GM18858 (cell line): ENCODE measurements at regions not wholly inside any gene's neighbourhood (a gene's known extent, or its start where the extent isn't known, plus 50 kb on each side); places are given as distances from the start of the nearest gene placed in this dataset.

Experiments
- ATAC-seq: cut with Tn5 transposase; IDR thresholded peaks from one replicate; pipeline ENCODE4 v1.9.1; 2021; ENCODE audit not compliant: unreplicated experiment

DNA sequence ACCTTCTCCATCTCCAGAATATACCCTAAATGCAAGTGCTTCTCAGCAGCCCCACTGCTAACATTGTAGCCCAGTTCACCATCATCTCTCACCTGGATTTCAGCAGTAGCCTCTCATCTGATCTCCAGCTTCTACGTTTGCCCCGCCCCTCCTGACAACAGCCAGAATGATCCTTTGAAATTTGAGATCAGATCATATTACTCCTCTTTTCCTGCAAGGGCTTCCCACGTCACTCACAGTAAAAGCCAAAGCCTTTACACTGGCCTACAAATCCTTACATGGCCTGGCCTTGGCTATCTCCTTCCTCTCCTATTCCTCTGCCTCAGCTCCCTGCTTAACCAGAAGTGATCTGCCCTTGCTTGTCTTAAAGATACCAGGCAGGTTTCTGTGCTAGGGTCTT, 94.3 kb upstream of the NBEA start:
- ATAC-seq: no peak

DNA sequence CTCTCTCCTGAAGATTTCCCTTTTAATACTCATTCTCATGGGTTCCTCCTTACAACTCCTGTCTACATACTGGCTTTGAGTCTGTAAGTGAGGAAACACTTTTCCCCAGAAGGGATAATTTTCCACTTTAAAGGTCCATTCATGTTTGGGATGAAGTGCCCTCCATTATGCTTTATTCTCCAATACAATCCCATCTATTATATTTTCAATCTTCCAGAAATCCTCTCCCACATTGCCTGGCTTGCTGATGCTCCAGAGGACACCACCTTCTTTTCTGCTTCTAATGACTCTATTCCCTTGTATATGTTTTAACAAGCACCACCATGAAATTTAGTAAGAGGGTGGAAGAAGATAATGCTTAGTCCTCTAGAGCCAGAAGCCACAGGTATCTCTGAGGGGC, 92.7 kb upstream of the NBEA start:
- no peak for ATAC-seq

DNA sequence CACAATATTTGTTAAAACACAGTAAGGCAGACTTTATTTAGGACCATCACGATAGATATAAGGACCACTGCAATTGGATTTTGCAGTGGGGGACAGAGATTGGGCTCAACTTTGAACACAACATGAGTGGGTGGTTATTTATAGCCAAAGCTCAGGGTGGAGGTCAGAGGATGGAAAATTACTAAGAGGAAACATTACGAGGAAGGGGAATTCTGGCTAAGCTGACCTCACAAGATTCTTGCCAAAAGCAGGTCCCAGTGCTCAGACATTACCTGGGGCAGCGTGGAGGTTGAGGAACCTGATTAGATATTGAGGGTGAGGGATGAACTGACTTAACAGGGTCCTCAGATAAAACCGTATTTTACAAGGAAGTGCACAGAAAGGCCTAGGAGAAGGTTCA, 88.9 kb upstream of the NBEA start:
- no peak for ATAC-seq

DNA sequence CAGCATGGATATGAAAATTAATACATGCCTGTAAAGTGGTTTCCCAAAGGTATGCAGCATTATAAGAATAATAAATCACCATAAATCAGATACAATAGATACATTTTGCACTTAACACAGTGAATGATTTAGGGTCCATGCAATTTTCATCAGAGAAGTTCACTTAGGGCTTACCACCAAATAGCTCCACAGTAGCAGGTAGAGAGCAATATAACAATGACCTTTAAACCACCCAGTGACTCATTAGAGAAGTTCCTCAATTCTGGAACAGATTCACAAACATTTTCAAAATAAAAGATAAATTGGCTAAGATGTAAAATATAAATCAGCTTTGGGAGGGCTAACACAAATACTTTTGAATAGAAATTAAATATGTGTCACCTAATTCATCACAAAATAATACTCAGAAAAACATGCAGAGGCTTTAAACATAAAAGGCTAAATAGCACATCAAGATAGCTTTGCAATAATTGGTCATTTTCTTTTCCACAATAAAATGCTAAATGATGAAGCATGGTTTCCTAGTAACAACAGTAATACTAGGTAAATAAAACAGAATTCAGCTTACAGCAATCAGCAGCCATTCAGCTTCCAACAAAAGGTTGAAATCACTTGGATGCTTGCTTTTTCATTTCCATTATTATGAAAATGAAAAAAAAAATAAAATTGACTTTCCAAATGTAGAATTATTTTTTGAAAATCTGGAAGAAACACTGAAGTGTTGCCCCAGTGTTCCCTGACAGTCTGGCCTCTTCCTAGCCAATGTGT, 84.3 kb upstream of the NBEA start:
- no peak for ATAC-seq

DNA sequence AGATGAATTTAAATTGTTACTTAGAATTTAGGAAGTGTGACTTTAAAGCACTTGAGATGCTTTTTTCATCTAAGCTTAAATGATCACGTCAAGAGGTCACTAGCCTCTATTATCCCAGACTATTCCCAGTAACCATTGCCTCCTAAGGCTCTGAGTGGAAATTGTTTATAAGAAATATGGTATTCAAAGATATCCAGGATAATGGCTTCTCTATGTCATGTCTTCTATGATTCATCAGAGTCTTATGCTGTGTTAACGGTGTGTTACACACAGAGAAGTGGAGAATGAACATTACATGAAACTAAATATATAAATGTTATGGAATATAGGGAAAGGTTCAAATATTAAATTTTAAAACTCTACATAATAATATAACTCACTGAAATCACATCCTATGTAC, 79.8 kb upstream of the NBEA start:
- ATAC-seq: no peak

DNA sequence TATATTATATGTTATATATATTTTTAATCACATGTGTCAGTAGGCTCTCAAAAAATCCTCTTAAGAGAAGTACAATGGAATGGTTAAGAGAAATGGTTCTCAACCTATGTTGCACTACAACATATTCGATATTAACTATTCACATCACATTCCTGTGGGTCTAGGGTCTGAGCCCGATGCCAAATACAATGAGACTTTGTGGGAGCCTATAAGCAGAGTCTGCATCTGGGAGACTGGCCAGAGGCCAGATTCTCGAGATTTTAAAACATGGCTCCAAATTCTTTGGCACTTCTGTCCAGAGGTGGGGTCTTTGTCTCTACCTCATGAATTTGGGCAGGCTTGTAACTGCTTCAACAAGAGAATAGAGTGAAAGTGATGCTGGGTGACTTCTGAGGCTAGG, 79.4 kb upstream of the NBEA start:
- ATAC-seq: no peak

DNA sequence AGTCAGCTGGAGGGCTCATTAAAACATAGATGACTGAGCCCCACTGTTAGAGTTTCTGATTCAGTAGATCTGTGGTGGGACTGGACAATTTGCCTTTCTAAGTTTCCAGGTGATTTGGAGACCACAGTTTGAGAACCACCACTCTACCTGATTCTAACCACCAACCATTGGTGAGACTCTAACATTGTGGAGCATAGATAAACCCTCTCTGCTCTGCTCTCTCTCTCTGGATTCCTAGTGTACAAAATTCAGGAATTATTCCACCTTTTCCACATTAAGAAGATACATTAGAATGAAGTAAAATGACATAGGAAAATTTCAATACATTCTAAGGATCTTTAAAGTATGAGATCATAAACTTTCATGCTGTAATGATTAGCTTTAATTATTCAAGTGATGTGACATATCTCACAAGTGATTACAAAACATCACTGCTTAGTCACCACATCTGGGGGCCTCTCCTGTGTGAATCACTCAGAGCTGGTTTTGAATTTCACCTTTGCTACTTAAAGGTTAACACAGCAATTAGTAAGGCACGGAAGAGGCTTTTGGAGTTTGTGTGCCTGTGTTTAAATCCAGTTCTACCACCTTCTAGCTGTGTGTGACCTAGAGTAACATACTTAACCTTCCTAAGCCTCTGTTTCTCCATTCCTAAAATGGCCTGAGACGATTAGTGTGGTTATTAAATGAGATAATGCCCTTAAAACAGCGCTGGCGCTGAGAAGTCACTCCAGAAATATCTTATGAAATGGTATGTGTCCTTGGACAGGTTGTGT, 78.5 kb upstream of the NBEA start:
- no peak for ATAC-seq

DNA sequence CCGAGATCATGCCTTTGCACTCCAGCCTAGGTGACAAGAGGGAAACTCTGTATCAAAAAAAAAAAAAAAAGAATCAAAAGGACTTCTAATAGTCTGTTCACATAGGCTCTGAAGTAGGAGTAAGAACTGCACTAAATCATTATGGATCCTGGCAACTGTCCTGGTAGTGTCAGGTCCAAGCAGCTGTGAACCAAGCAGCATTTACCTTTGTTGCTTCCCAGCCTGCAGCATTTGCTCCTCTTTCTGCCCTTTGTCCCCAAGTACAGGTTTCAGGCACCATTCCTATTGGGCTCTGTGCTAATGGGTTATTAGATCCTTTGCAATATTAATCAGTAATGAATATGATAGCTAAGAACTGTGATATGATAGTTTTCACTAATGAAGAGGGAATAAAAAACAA, 77.4 kb upstream of the NBEA start:
- ATAC-seq: no peak

DNA sequence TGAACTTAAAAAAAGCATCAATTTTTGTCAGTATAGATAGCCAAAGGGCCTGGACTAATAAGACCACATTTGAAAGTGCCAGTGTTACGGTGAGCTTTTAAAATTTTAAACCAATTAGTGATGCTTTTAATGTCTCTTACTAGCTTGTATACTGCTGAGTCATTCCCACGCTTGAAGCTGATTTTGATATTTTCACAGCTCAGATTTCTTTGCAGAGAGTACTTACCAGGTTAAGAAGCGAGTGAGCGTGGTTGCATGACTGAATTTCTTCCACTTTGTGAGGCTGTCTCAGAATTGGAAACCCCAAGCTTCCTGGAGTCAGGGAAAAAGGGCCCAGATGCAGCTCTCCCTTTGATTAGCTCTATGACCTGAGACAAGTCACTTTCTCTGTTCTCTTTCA, 74.5 kb upstream of the NBEA start:
- ATAC-seq: no peak

DNA sequence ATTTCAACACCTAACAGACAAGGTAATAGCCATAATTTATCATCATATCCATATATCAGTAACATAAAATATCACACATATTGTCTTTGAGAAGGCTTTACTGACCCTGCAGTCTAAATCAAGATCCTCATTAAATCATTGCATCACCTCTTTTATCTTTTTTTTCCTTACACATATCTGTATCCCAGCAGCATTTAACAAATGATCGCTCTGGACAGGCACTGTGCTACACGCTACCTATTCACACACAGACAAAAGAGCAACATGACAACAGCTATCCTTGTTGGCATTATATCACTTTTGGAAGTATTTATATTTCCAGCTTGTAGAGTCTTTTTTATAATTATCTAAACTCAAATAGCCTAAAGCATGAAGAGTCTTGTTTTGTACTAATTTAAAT, 73.3 kb upstream of the NBEA start:
- no peak for ATAC-seq

DNA sequence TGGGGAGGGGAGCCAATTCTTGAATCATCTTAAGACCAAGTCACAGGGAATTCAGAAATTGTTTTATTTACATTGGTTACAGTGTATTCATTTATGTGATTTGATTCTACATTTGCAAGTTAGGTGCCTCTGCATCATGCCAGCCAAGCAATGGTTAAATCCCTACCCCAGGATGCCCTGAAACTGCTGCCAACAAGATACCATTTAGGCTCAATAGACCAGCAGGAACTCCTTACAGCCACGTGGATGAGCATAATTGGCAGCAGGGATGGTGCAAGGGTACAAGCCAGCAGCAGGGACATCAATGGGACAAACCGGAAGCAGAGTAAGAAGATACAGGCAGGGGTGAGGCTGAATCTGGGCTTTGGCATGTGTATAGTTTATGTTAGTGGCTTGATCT, 72.4 kb upstream of the NBEA start:
- ATAC-seq: no peak

DNA sequence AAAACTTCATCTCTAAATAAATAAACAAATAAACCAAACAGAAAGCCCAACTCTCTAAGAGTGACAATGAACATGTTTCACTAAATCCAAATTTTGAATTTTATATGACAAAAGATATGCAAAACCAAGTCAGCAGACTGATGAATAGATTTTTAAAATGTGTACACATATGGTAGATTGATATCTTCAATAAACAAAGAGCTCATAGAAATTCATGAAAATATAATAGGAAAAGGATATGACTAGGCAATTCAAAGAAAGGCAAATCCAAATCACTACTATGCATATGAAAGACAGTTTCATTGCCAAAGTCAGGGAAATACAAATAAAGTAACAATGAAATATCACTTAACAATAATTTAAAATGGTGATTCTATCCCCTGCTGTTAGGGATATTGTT, 63.7 kb upstream of the NBEA start:
- ATAC-seq: no peak

DNA sequence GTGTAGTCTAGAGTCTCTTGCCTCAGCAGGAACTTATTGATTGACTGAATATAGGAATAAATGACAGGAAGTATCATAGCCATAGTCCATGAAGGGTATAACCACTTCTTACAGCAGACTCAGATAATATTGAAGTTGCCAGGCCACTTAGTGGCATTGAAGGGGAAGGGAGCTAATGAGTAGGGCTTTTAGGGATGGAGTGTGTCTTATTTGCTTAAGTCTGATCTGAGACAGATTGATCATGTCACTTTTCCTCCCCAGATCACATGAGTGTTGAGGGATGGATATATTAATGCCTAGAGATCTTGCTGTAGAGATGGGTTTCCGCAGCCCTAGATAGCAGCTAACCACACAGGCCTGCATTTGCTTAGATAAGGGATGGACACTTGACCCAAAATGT, 62.2 kb upstream of the NBEA start:
- ATAC-seq: no peak

DNA sequence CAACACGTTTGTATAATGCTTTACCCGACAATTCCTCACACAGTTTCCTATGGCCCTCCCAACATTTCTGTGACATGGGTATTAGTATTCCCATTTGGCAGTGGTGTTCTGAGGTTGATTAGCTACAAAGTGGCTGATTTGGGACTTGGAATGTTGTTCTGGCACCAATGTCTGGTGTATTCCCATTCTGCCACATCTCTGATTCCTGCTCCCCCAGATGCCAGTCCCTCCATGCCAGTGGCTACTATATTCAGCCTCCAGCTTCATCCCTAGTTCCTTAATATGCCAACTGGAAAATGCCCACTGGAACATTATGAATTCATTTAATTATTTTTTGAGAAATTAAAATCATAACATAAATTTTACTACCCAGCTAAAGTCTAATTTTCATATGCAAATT, 60.6 kb upstream of the NBEA start:
- ATAC-seq: no peak

DNA sequence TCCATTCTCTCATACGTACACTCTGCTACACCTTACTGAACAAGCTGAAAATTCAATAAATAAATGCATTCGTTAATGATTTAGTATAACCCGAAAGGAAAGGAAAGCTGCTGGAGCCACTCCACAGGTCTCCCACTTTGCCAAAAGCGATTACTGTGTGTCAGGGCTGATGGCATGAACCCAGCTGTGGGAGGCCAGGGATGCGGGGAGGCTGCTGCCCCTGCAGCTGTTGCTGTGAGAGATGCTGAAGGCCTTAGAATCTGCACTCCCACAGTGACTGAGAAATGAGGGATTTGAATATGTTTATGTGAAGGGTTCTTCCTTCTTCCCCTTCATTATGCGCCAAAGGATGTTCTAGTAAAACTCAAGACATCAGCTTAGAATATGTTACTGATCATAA, 58.7 kb upstream of the NBEA start:
- no peak for ATAC-seq

DNA sequence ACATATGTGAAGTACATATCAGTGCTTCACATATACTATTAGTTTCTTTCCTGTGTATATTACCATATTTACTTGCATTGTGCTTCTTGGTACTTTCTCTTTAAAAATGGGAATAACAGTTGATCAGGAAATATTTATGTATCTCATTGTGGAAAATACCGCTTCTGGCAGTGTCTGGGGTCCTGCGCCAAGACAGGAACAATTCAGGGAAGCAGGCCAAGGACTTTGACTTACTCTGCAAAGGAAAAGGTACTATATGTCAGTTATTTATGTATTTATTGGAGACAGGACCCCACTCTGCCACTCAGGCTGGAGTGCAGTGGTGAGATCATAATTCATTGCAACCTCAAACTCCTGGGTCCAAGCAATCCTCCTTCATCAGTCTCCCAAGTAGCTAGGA, 57.7 kb upstream of the NBEA start:
- ATAC-seq: no peak

DNA sequence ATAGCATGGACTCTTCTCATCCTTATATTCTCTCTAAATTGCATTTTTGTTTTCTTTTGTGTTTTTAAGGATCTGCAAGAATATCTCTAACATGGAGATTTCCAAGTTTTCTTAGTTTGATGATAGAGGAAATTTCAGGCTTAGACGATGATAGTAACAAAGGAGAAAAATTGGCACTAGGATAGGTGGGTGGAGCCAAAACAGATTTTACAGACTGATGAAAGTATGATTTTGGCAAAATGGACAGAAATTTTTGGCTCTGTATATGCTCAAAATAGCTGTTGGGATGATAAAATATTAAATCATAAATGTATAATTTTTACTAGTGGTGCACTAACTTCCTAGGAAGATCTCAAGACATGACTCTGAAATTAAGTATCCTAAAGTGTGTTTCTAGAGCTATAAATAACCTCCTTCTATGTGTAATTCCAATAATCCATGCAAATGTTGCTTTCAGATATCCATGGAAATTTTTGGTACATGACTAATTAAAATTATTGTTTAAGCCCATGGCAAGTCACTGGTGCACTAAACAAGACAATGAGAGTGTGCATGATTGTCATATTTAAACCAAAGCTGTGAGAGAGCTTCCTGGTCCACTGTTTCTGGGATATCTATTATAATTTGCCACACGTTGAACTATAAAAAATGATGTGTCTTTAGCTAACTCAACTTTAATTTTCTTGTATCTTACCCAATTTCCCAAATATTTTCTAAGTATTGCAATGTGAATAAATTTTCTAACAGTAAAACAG, 55.8 kb upstream of the NBEA start:
- ATAC-seq: no peak

DNA sequence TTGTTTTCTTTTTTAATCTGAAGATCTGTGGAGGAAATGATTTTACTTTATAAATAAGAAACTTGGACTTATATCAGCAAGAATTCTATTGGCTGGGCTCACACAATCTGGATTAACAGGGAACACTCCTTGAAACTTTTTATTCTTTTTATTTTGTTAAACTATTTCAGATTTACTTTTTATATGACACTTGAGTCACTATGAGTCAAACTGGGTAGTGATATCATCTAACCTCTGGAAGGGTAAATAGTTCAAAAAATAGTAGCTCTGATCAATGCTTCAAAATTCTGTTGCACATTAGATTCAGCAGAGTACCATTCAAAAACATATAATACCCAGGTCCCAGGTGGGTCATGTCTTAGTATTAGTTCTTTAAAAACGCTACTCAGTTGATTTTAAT, 55.1 kb upstream of the NBEA start:
- ATAC-seq: no peak
